ENCODE measurements at regions not wholly inside any gene's neighbourhood (a gene's known extent, or its start where the extent isn't known, plus 50 kb on each side); places are given as distances from the start of the nearest gene placed in this dataset.
"Not testable (repeated sequence)": the region's sequence is repeated elsewhere in the genome, so short reads cannot be mapped to it uniquely, and the experiment has no call there.

DNA sequence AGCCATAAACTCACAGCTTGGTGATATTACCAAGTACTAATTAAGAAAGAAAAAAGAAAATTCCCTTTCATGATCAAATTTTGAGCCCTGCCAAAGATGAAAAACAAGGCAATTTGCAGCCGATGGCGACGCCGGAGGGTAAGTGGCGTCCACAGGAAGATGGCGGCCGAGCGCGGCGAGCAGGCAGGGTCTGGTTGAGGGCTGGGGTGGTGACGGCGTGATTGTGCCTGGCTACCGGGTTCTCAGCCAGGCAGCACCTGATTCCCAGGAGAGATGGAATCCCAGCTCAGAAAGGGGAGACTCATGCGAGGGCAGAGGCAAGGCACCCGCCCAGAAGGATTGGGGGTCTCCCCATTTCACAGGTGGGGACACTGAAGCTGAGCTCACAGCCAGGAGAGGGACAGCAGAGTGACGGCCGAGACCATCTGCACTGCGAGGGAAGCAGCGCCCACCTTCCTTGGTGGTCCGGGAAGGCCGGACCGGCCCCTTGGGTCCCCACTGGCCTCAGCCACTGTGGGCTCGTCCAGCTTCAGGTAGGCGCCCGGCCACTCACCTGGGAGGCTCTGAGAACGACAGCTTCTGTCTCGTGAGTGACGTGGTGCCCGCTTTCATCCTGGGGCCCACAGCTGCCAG, 145.8 kb downstream of the IGLL1 start:
- DNase-seq (ENCODE audit: low read depth in 2 of 2); H3K4me3 ChIP-seq (replicated peaks in 1 of 2; ENCODE audit: low read depth in 2 of 2, low read length in 2 of 2): not testable (repeated sequence)

DNA sequence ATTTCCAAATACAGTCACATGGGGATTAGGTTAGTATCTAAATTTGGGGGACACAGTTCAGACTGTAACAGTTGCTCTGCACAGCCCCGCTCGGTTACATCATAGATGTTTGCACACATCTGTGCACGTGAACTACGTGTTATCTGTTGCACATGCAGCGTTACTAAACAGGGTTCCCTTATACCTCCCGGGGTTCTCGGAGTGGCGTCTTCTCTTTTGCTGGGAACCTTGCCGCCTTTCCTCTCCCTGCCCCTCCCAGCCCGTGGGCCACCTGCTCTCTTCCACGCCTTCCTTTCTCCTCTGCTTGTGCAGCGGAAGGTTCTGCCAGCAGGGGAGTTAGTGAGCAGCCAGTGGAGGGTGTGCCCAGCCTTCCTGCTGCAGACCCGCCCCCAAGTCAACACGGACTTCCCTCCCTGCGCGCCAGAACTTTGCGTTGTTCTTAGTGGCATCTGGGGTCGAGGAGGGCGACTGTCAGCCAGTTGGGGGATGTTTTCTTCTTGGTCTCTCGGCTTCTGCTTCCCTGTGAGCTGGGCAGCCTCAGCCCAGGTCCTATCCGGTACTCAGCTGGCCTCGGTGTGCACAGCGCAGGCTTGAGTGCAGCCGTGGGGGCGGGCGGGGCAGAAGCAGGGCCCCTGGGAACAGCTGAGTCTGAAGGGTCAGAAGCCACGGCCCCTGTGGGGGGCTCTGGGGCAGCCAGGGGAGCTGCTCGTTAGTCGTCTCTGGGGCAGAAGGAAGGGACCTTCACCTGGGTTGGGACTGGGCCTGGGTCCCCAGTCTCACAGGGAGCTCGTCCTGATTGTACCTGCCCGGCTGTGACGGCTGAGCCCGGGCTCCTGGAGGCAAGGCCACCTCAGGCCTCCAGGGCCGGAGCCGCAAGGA, 146.7 kb downstream of the IGLL1 start:
- peak in 1 of 2 donors; percentile 4 for DNase-seq (ENCODE audit: low read depth in 2 of 2)
- peak overlapping the region in 1 of 2 donors; percentile 3 for H3K4me3 ChIP-seq (replicated peaks in 1 of 2; ENCODE audit: low read depth in 2 of 2, low read length in 2 of 2)
- TF ChIP-seq, protein P1, sequence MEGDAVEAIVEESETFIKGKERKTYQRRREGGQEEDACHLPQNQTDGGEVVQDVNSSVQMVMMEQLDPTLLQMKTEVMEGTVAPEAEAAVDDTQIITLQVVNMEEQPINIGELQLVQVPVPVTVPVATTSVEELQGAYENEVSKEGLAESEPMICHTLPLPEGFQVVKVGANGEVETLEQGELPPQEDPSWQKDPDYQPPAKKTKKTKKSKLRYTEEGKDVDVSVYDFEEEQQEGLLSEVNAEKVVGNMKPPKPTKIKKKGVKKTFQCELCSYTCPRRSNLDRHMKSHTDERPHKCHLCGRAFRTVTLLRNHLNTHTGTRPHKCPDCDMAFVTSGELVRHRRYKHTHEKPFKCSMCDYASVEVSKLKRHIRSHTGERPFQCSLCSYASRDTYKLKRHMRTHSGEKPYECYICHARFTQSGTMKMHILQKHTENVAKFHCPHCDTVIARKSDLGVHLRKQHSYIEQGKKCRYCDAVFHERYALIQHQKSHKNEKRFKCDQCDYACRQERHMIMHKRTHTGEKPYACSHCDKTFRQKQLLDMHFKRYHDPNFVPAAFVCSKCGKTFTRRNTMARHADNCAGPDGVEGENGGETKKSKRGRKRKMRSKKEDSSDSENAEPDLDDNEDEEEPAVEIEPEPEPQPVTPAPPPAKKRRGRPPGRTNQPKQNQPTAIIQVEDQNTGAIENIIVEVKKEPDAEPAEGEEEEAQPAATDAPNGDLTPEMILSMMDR (IDR thresholded peaks at IDR 0.05; ENCODE audit: low read depth, low read length): peak; percentile 39

DNA sequence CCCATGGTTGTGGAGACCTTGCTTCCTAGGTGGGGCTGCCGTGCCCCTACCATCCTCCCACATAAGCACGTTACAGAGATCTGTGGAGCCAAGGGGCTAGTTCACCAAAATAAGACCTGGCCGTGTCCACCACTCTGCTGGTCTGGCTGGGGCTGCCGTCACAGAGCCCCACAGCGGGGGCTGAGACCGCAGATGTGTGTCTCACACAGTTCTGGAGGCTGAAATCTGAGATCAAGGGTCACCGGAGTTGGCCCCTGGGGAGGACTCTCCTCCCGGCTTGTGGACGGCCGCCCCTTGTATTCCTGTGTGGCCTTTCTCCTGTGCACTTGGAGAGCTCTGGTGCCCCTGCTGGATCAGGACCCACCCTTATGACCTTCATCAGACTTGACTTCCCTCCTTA, 147.4 kb downstream of the IGLL1 start:
- not testable (repeated sequence) for H3K4me3 ChIP-seq (replicated peaks in 1 of 2; ENCODE audit: low read depth in 2 of 2, low read length in 2 of 2); DNase-seq (ENCODE audit: low read depth in 2 of 2)

DNA sequence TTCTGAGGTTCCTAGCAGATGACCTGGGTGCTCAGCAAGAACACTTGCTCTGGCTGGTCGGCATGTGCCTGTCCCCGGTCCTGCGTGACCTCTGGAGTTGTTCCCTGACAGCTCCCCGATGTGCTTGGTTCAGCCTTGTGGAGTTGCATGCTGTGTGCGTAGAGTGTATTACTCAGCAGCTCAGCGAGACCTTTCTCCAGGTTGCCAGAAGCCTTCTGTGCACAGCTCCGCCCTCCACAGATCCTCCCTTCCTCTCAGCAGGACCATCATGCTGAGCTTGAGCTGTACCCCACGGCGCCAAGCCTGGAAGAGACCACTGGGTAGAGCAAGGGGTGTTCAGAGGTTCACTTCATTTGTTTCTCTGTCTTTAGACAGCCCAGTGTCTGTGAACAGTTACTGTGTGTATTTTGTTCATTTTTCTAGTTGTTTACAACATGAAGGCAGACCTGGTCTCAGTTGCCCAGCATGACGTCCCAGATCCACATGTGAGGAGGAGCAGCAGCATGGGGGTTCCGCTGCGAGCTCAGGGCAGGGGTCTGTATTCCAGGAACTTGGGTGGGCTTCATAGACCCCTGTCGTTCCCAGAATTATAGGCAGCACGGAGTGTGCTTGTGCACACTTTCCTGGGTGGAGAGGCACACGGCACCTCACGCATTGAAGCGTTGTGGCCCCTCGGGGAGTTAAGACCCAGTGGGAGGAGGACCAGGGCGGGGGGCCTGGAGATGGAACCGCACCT, 148.6 kb downstream of the IGLL1 start:
- peak in 1 of 2 donors; percentile 10 for DNase-seq (ENCODE audit: low read depth in 2 of 2)
- no peak overlapping the region for H3K4me3 ChIP-seq (replicated peaks in 1 of 2; ENCODE audit: low read depth in 2 of 2, low read length in 2 of 2)
- TF ChIP-seq, protein P1 (IDR thresholded peaks at IDR 0.05; ENCODE audit: low read depth, low read length): no peak

DNA sequence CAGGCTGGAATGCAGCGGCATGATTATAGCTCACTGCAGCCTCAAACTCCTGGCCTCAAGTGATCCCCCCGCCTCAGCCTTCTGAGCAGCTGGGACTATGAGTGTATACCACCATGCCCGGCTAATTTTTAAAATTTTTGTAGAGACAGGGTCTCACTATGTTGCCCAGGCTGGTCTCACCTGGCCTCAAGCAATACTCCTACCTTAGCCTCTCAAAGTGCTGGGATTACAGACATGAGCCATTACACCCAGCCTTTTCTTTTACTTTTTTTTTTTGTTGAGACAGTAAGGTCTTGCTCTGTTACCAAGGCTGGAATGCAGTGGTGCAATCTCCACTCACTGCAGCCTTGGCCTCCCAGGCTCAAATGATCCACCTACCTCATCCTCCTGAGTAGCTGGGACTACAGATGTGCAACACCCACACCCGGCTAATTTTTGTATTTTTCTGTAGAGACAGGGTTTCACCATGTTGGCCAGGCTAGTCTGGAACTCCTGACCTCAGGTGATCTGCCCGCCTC, 155.5 kb downstream of the IGLL1 start:
- H3K4me3 ChIP-seq (replicated peaks in 1 of 2; ENCODE audit: low read depth in 2 of 2, low read length in 2 of 2); DNase-seq (ENCODE audit: low read depth in 2 of 2): not testable (repeated sequence)

DNA sequence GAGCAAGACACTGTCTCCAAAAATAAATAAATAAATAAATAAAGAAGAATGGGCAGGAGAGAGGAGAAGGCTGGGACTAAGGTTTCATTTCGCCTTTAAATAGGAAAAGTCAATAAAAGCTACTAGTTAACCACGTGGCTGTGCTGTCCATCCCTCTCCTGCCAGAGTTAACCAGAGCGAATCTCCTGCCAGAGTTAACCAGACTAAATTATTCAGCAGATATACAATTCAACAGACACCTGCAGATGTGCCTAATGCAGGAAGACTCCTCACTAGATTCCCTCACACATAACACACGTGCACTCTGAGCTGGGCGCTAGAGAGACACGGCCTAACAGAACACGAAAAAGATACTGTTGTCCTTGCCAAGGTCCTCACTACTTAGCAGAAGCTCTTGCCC, 156.1 kb downstream of the IGLL1 start:
- no peak overlapping the region for H3K4me3 ChIP-seq (replicated peaks in 1 of 2; ENCODE audit: low read depth in 2 of 2, low read length in 2 of 2)
- TF ChIP-seq, protein P1 (IDR thresholded peaks at IDR 0.05; ENCODE audit: low read depth, low read length): no peak
- DNase-seq (ENCODE audit: low read depth in 2 of 2): no peak

DNA sequence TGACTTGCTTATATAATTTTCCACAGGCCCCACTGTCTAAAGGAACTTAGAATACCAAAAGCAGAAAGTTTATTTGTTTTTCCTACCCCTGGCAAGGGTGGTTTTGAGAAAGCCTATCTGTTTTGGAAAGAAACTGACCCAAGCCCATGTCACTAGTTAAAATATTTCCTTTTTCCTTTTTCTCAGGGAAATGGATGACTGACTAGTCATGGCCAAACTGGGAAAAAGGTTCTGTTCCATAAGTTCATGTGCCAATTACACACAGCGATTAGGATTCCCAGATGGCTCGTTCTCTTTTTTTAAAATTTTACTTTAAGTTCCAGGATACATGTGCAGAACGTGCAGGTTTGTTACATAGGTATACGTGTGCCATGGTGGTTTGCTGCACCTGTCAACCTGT, 157.8 kb downstream of the IGLL1 start:
- H3K4me3 ChIP-seq (replicated peaks in 1 of 2; ENCODE audit: low read depth in 2 of 2, low read length in 2 of 2); DNase-seq (ENCODE audit: low read depth in 2 of 2): not testable (repeated sequence)

DNA sequence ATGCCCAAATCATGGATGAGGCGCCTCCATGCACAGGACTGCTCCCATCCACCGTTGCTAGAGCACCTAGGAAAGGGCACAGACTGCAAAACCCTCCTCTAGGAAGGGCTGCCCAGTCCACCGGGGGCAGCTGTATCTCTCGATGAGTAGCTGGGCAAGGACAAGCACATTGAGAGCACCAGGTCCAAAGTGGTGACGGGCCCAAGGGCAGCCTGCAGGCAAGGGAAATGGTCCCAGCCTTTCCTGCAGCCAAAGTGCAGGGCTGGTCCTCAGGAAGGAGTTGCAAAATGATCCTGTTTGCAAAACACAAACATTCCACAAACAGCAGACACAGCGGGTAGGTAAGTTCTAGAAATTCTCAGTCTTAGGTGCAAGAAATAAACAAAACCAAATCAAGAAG, 158.8 kb downstream of the IGLL1 start:
- DNase-seq (ENCODE audit: low read depth in 2 of 2); H3K4me3 ChIP-seq (replicated peaks in 1 of 2; ENCODE audit: low read depth in 2 of 2, low read length in 2 of 2): not testable (repeated sequence)

DNA sequence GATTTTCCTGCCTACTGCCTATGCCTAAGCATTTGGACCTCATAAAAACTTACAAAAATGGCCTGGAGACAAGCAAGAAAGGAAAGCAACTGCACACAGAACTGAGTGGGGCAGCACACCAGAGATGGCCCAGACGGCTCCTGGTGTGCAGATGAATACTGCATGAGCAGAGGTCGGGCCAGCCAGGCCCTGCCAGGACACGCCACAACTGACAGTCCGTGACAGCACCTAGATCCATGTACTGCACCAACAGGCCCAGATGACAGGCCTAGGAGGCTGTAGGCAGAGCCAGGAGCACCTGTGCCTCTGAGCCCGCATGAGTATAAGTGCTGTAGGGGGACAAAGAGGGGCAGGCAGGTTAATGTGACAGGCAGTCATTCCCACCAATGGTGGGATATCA, 160.2 kb downstream of the IGLL1 start:
- no peak overlapping the region for H3K4me3 ChIP-seq (replicated peaks in 1 of 2; ENCODE audit: low read depth in 2 of 2, low read length in 2 of 2)
- TF ChIP-seq, protein P1 (IDR thresholded peaks at IDR 0.05; ENCODE audit: low read depth, low read length): no peak
- DNase-seq (ENCODE audit: low read depth in 2 of 2): no peak

All from cardiac fibroblast (primary cell).